ENCODE measurements at regions not wholly inside any gene's neighbourhood (a gene's known extent, or its start where the extent isn't known, plus 50 kb on each side); places are given as distances from the start of the nearest gene placed in this dataset.

DNA sequence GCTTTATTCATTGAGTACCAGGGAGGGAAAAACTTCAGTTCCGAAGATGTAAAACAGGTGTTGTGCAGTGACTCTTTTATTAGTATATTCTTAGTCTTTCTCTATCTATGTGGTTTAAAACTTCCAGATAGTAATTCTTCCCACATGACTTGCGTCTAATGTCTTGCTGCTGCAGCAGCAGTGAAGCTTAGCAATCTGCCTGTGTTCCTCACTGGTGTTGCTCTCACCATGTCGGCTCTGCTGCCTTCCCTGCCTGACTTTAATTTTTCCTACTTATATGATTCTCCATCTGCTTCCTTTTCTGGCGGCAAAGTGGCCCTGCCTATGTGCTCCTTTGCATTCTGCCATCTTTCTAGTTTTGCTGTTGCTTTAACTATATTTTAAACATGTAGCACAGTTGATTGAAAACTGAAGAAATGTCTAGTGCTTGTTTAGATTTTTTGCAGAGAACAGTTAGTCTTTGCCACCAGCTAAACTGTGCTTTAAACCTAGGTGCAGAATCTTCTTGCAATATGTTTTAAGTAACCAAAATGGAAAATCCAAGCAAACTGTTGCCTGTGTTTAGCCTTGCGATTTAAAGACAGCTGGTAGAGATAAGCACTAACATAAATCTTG is 1934.2 kb upstream of the IGFBP7 start:
- TF ChIP-seq EZH2 (IDR thresholded peaks at IDR 0.05; ENCODE audit: borderline replicate concordance, low read depth, low read length, poor library complexity, severe bottlenecking): no peak
- TF ChIP-seq, protein P1, sequence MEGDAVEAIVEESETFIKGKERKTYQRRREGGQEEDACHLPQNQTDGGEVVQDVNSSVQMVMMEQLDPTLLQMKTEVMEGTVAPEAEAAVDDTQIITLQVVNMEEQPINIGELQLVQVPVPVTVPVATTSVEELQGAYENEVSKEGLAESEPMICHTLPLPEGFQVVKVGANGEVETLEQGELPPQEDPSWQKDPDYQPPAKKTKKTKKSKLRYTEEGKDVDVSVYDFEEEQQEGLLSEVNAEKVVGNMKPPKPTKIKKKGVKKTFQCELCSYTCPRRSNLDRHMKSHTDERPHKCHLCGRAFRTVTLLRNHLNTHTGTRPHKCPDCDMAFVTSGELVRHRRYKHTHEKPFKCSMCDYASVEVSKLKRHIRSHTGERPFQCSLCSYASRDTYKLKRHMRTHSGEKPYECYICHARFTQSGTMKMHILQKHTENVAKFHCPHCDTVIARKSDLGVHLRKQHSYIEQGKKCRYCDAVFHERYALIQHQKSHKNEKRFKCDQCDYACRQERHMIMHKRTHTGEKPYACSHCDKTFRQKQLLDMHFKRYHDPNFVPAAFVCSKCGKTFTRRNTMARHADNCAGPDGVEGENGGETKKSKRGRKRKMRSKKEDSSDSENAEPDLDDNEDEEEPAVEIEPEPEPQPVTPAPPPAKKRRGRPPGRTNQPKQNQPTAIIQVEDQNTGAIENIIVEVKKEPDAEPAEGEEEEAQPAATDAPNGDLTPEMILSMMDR (conservative IDR thresholded peaks at IDR 0.05; ENCODE audit: low read depth, low read length): no peak
